HepG2 (cell line): ENCODE measurements at regions not wholly inside any gene's neighbourhood (a gene's known extent, or its start where the extent isn't known, plus 50 kb on each side); places are given as distances from the start of the nearest gene placed in this dataset.

ENCODE experiments used
- ATAC-seq: fragments of 200-7000 bp; cut with Tn5 transposase; 3 replicates; pipeline ENCODE4 v1.9.1; 2020; ENCODE audit warnings: mild to moderate bottlenecking, moderate library complexity
- BruUV-seq: library from RNA; stranded (reverse); fragments of 400-500 nt; replicated peaks from 2 replicates; lab custom pipeline; 2021; lab: Mats Ljungman, UMichigan
- CTCF ChIA-PET: fragments of 300-600 bp; formaldehyde crosslinking; extraction: SDS; loops from one replicate; lab custom pipeline; 2021; ENCODE audit warnings: low total read pairs, inconsistent platforms, low intra/inter-chr PET ratio; lab: Yijun Ruan, JAX
- POLR2A ChIA-PET: fragments of 350-600 bp; sonication (Branson Sonifier 250); formaldehyde crosslinking; loops from one replicate; lab custom pipeline; 2020; ENCODE audit warnings: antibody characterized with exemption, inconsistent platforms; lab: Yijun Ruan, JAX
- DNase-seq: peaks from one replicate; pipeline ENCODE4 v3.0.0-alpha.2; 2015; ENCODE audit warnings: low spot score
- FAIRE-seq: peaks from 3 replicates; lab custom pipeline; 2011; peaks lifted over from hg19 to GRCh38; lab: Jason Lieb, UNC
- H2AFZ ChIP-seq: one replicate; pipeline ENCODE4 v1.6.1; 2011; ENCODE audit warnings: low read length, inconsistent platforms
- H3K27ac ChIP-seq: fragments of 300-600 bp; 3 replicates; pipeline ENCODE4 v1.8.0; 2011; ENCODE audit warnings: mixed run types, mild to moderate bottlenecking, mixed read lengths, low read length, inconsistent platforms; ENCODE audit not compliant: insufficient read depth; ENCODE audit errors: extremely low read length
- H3K27me3 ChIP-seq, 2 experiments: fragments of 200-600 bp in 1 of 2; 2 replicates in 1 of 2; 3 replicates in 1 of 2; pipeline versions ENCODE4 v1.6.0 to v1.8.0; 2011; ENCODE audit warnings: low read length in 2 of 2, mild to moderate bottlenecking in 2 of 2, moderate library complexity in 2 of 2, inconsistent platforms in 1 of 2; ENCODE audit not compliant: insufficient read depth in 2 of 2, control insufficient read depth in 1 of 2
- H3K36me3 ChIP-seq, 2 experiments: fragments of 200-600 bp in 1 of 2; replicated peaks in 1 of 2; 2 replicates in 1 of 2; 3 replicates in 1 of 2; pipeline versions ENCODE4 v1.5.1 to v1.8.0; 2011; ENCODE audit warnings: low read length in 2 of 2, inconsistent platforms in 1 of 2; ENCODE audit not compliant: insufficient read depth in 2 of 2, control insufficient read depth in 1 of 2
- H3K4me1 ChIP-seq: 2 replicates; pipeline ENCODE4 v1.5.1; 2012; ENCODE audit warnings: low read length, inconsistent platforms; ENCODE audit not compliant: insufficient read depth
- H3K4me2 ChIP-seq: 2 replicates; pipeline ENCODE4 v1.6.0; 2011; ENCODE audit warnings: low read depth, low read length, inconsistent platforms
- H3K4me3 ChIP-seq, 3 experiments: fragments of 200-600 bp in 1 of 3; sonication (generic), shearing (Covaris generic) in 1 of 3; replicated peaks in 1 of 3; 2 replicates each; pipeline ENCODE4 v1.5.1; 2011 to 2016; ENCODE audit warnings: low read length in 3 of 3, inconsistent platforms in 2 of 3, low read depth in 2 of 3, mild to moderate bottlenecking in 2 of 3, control low read depth in 1 of 3, mixed read lengths in 1 of 3; ENCODE audit not compliant: insufficient read depth in 1 of 3
- H3K79me2 ChIP-seq: one replicate; pipeline ENCODE4 v1.6.1; 2011; ENCODE audit warnings: low read length, inconsistent platforms; ENCODE audit not compliant: insufficient read depth
- H3K9ac ChIP-seq: 2 replicates; pipeline ENCODE4 v1.6.0; 2011; ENCODE audit warnings: mild to moderate bottlenecking, low read depth, low read length, inconsistent platforms; ENCODE audit not compliant: insufficient read depth
- H3K9me3 ChIP-seq: 2 replicates; pipeline ENCODE4 v1.5.1; 2012; ENCODE audit warnings: mild to moderate bottlenecking, low read length
- H4K20me1 ChIP-seq: 2 replicates; pipeline ENCODE4 v1.6.0; 2011; ENCODE audit warnings: inconsistent platforms, mild to moderate bottlenecking, low read length, moderate library complexity; ENCODE audit not compliant: insufficient read depth
- BRCA1 ChIP-seq: sonication (generic); formaldehyde crosslinking; IDR thresholded peaks from 2 replicates; pipeline ENCODE4 v1.4.0; 2020; ENCODE audit warnings: missing genetic modification reagents
- EED ChIP-seq: sonication (generic); formaldehyde crosslinking; IDR thresholded peaks from 2 replicates; pipeline ENCODE4 v1.5.0; 2020; ENCODE audit warnings: mild to moderate bottlenecking, missing genetic modification reagents
- GABPB1 ChIP-seq: IDR thresholded peaks from 2 replicates; pipeline ENCODE4 v1.6.1; 2016; ENCODE audit warnings: mild to moderate bottlenecking, missing genetic modification reagents, moderate library complexity, missing compliant biosample characterization
- HNF4A ChIP-seq: sonication (generic); formaldehyde crosslinking; IDR thresholded peaks from 2 replicates; pipeline ENCODE4 v1.4.0; 2020; ENCODE audit warnings: missing genetic modification reagents
- IKZF4 ChIP-seq: sonication (generic); formaldehyde crosslinking; IDR thresholded peaks from 2 replicates; pipeline ENCODE4 v1.5.1; 2020; ENCODE audit warnings: borderline replicate concordance, mild to moderate bottlenecking, low read depth, missing genetic modification reagents; ENCODE audit errors: not compliant biosample characterization
- KAT7 ChIP-seq: IDR thresholded peaks from 2 replicates; pipeline ENCODE4 v1.6.1; 2018; ENCODE audit warnings: borderline replicate concordance, missing compliant biosample characterization
- KLF16 ChIP-seq, 2 experiments: sonication (generic) in 1 of 2; formaldehyde crosslinking in 1 of 2; IDR thresholded peaks; 2 replicates each; pipeline versions ENCODE4 v1.6.1 to v1.8.0; 2016 to 2023; ENCODE audit warnings: missing genetic modification reagents in 2 of 2, missing compliant biosample characterization in 1 of 2
- MYNN ChIP-seq: sonication (generic); formaldehyde crosslinking; IDR thresholded peaks from 2 replicates; pipeline ENCODE4 v1.4.0; 2020; ENCODE audit warnings: mild to moderate bottlenecking, low read depth, missing genetic modification reagents
- NR3C1 ChIP-seq: sonication (generic); formaldehyde crosslinking; IDR thresholded peaks from 2 replicates; pipeline ENCODE4 v1.4.0; 2020; ENCODE audit warnings: missing genetic modification reagents
- RELA ChIP-seq: sonication (generic); formaldehyde crosslinking; IDR thresholded peaks from 2 replicates; pipeline ENCODE4 v1.4.0; 2020; ENCODE audit warnings: missing genetic modification reagents
- REXO4 ChIP-seq: sonication (generic); formaldehyde crosslinking; IDR thresholded peaks from 2 replicates; pipeline ENCODE4 v1.8.0; 2022; ENCODE audit warnings: missing genetic modification reagents, mild to moderate bottlenecking, borderline replicate concordance
- SMC3 ChIP-seq: IDR thresholded peaks from 2 replicates; pipeline ENCODE4 v1.6.1; 2011; ENCODE audit warnings: low read length, improper control_type of control experiment
- TBX2 ChIP-seq: sonication (generic); formaldehyde crosslinking; IDR thresholded peaks from 2 replicates; pipeline ENCODE4 v1.5.0; 2020; ENCODE audit warnings: missing genetic modification reagents, mild to moderate bottlenecking, borderline replicate concordance
- ZNF232 ChIP-seq: sonication (generic); formaldehyde crosslinking; IDR thresholded peaks from 2 replicates; pipeline ENCODE4 v1.4.0; 2020; ENCODE audit warnings: missing genetic modification reagents, borderline replicate concordance
- ZNF263 ChIP-seq: sonication (generic); formaldehyde crosslinking; IDR thresholded peaks from 2 replicates; pipeline ENCODE4 v1.4.0; 2020; ENCODE audit warnings: missing genetic modification reagents
- ZNF3 ChIP-seq: IDR thresholded peaks from 2 replicates; pipeline ENCODE4 v1.7.0; 2017; ENCODE audit warnings: inconsistent platforms
- ZNF615 ChIP-seq: sonication (generic); formaldehyde crosslinking; IDR thresholded peaks from 2 replicates; pipeline ENCODE4 v1.5.0; 2020; ENCODE audit warnings: mild to moderate bottlenecking, missing genetic modification reagents, borderline replicate concordance
- WGBS: methylation state at CpG from one replicate; pipeline ENCODE4 v1.1.6; 2017; ENCODE audit warnings: low lambda C conversion rate; 5-methylcytosine and 5-hydroxymethylcytosine counted together
- in situ Hi-C: cut with HindIII; loops from 2 replicates; pipeline ENCODE4 v1.10.0; 2017; ENCODE audit warnings: low pct_unique_long_range_greater_than_20kb; ENCODE audit not compliant: extremely low pct_ligation_motif_present
- intact Hi-C: fragments of 100-400 bp; cut with micrococcal nuclease; formaldehyde crosslinking; loops from one replicate; pipeline ENCODE4 v1.10.0; 2022; ENCODE audit not compliant: unreplicated experiment
- TF ChIP-seq, protein P1 (sequence below): sonication (generic); formaldehyde crosslinking; IDR thresholded peaks from 2 replicates; pipeline ENCODE4 v1.5.1; 2020; ENCODE audit warnings: mild to moderate bottlenecking, missing genetic modification reagents, borderline replicate concordance
- TF ChIP-seq, protein P2 (sequence below): sonication (generic); formaldehyde crosslinking; IDR thresholded peaks from 2 replicates; pipeline ENCODE4 v1.9.0; 2021; ENCODE audit warnings: missing genetic modification reagents, mild to moderate bottlenecking, borderline replicate concordance

DNA sequence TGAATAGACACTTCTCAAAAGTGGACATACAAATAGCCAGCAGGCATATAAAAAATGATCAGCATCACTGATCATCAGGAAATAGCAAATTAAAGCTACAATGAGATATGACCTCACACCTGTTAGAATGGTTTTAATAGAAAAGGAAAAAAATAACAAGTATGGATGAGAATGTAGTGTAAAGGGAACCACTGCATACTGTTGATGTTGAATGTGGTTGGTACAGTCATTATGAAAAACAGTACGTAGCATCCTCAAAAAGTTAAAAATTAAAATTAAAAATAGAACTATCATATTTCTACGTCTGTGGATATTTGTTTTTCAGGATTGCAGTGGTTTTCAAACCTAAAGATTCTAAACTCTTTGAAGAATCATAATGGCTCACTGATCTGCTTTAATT lies 215.1 kb upstream of the NREP start:
- intact Hi-C loops (no loop called here), in situ Hi-C loops (no loop called here)
- Histone ChIP-seq H3K27ac (no peak overlapping the region), H3K79me2 (no peaks in the 10 kb centered on the region), H4K20me1 (no peaks in the 10 kb centered on the region), H3K9ac (no peak overlapping the region), H3K9me3 (no peaks in the 10 kb centered on the region), H3K4me2 (no peak overlapping the region), H3K4me1 (no peaks in the 10 kb centered on the region), H3K4me3 (no peak overlapping the region), H3K36me3 (no peaks in the 10 kb centered on the region), H2AFZ (no peak overlapping the region), H3K27me3 (no peaks in the 10 kb centered on the region)
- no TSS peak for BruUV-seq
- 22% methylated on average over 2 of the region's 2 CpGs for WGBS
- TF ChIP-seq HNF4A (CRISPR knock-in tag) = no peak
- TF ChIP-seq GABPB1 = no peak
- TF ChIP-seq, protein P1, sequence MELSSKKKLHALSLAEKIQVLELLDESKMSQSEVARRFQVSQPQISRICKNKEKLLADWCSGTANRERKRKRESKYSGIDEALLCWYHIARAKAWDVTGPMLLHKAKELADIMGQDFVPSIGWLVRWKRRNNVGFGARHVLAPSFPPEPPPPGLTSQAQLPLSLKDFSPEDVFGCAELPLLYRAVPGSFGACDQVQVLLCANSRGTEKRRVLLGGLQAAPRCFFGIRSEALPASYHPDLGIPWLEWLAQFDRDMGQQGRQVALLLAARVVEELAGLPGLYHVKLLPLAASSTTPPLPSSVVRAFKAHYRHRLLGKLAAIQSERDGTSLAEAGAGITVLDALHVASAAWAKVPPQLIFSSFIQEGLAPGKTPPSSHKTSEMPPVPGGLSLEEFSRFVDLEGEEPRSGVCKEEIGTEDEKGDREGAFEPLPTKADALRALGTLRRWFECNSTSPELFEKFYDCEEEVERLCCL (CRISPR knock-in tag) = no peak
- no peak for TF ChIP-seq IKZF4 (CRISPR knock-in tag)
- ChIA-PET POLR2A (no interaction called here), CTCF (no interaction called here)
- FAIRE-seq = no peak
- ATAC-seq = no peak
- no peak for DNase-seq

DNA sequence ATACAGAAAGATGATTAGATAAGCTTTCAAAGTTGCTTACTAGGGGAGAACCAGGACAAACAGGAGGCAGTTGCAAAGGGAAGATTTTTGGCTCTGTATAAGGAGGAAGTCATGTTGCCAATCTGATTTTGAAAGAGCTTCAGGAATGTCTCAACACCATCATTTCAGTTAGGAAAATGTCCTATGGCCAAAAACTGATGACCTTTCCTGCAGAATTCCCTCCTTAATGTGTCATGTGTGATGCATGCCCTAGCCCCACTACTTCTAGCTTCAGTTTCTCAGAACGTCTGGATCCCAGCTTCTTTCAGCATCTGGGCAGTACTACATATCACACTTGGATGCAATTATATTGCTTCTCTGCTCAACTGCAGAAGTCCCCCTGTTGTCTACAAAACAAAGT lies 211.5 kb upstream of the NREP start:
- FAIRE-seq (no peak), ATAC-seq (no peak), DNase-seq (no peak)
- Histone ChIP-seq H4K20me1 (no peaks in the 10 kb centered on the region), H3K9me3 (no peaks in the 10 kb centered on the region), H2AFZ (no peak overlapping the region), H3K4me1 (no peaks in the 10 kb centered on the region), H3K27me3 (no peaks in the 10 kb centered on the region), H3K36me3 (no peaks in the 10 kb centered on the region), H3K27ac (no peak overlapping the region), H3K4me2 (no peak overlapping the region), H3K4me3 (no peak overlapping the region), H3K9ac (no peak overlapping the region), H3K79me2 (no peaks in the 10 kb centered on the region)
- POLR2A ChIA-PET = no interaction called here
- CTCF ChIA-PET = no interaction called here
- WGBS = 7% methylated on average over 1 of the region's 1 CpG
- in situ Hi-C loops = no loop called here
- BruUV-seq = no TSS peak
- intact Hi-C loops = no loop called here
- TF ChIP-seq KLF16 (CRISPR knock-in tag; IDR thresholded peaks at IDR 0.05) = no peak
- TF ChIP-seq, protein P2, sequence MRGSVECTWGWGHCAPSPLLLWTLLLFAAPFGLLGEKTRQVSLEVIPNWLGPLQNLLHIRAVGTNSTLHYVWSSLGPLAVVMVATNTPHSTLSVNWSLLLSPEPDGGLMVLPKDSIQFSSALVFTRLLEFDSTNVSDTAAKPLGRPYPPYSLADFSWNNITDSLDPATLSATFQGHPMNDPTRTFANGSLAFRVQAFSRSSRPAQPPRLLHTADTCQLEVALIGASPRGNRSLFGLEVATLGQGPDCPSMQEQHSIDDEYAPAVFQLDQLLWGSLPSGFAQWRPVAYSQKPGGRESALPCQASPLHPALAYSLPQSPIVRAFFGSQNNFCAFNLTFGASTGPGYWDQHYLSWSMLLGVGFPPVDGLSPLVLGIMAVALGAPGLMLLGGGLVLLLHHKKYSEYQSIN (CRISPR knock-in tag) = no peak
- no peak for TF ChIP-seq MYNN (CRISPR knock-in tag)
- TF ChIP-seq SMC3 = no peak
- no peak for TF ChIP-seq BRCA1 (CRISPR knock-in tag)
- TF ChIP-seq ZNF263 (CRISPR knock-in tag) = no peak
- no peak for TF ChIP-seq NR3C1 (CRISPR knock-in tag)
- TF ChIP-seq TBX2 (CRISPR knock-in tag) = no peak
- no peak for TF ChIP-seq ZNF232 (CRISPR knock-in tag)
- TF ChIP-seq RELA (CRISPR knock-in tag) = no peak
- no peak for TF ChIP-seq ZNF615 (CRISPR knock-in tag)
- TF ChIP-seq KAT7 (CRISPR knock-in tag) = no peak
- no peak for TF ChIP-seq ZNF3 (CRISPR knock-in tag)
- no peak for TF ChIP-seq EED
- no peak for TF ChIP-seq REXO4 (CRISPR knock-in tag)
